NOMO-1 treated with DMSO at 0.1 percent for 48 hours (cell line): ENCODE measurements at regions not wholly inside any gene's neighbourhood (a gene's known extent, or its start where the extent isn't known, plus 50 kb on each side); places are given as distances from the start of the nearest gene placed in this dataset.

Experiments
- DNase-seq: peaks from one replicate; lab custom pipeline; 2025; ENCODE audit not compliant: unreplicated experiment; lab: John Stamatoyannopoulos, UW

DNA sequence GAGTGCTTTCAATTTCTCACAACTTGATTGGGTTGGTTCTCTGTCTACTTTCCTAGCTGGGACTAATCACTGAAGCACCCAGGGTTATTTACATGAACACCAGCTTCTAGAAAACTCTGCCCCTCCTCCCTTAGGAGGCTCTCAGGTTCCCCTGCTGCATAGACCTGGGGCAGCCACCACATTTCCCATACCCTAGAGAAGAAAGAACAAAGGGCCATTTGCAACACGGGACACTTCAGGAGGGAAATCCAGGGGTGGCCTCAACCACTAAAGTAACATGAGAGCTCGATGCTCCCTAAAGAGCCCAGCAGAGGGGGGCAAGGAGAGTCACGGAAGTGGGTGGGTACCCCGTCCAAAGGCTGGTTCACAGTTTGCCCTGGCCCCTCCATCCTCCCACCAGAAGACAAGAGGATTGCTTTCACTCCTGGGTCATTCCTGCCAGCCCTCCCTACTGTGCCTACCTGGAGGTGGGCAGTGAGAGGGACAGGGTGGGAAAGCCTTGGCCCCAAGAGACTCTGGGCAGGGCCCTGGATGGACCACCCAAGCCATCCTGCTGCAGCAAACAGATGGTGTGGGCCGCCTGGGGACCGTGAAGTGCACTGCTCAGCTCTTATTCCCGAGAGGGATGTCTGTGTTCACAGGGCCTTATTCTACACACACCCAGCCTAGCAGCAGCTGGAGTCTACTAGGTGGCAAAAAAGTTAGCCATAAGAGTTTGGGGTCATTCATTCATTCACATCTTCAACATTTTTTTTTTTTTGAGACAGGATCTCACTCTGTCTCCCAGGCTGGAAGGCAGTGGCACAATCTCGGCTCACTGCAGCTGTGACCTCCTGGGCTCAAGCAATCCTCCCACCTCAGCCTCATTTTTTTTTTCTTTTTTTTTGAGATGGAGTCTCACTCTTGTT, 392.1 kb downstream of the SOX9 start:
- DNase-seq = no peak

DNA sequence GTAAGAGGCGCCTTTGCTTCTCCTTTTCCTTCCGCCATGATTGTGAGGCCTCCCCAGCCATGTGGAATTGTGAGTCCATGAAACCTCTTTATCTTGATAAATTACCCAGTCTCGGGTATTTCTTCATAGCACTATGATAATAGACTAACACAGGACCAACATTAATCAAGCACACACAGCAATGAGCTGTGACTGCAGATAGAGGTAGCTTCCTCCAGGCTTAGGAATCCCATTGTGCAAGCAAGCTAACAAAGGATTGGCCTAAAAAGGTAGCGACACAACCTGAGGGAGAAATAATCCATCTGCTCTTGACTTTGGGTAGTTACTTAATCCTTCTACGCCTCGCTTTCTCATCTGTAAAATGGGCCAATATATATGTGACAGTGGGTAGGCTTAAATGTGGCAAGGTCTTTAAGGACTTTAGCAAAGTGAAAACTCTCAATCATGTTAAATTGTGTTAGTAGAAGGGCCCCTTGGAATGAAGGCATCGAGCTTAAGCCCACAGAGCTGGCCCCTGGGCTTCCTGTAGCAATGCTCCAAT, 393.6 kb downstream of the SOX9 start:
- no peak for DNase-seq

DNA sequence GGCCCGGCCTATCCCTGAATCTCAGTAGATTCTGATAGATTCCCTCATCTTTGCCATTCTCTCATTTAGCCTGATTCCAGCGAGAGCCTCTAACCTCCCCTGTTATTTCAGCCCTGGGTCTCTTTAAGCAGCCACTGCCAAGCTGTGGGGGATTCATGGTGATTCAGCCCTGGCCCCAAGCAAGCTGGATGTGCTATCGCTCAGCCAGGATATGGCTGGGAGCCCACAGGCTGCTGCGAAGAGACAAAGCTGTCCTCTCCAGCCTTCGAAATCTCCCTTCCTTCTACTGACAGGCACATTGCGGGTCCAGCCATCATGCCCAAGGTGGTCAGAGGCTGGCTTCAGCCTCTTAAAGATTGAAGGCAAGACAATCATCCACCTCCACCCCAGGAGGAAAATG, 394.1 kb downstream of the SOX9 start:
- no peak for DNase-seq

DNA sequence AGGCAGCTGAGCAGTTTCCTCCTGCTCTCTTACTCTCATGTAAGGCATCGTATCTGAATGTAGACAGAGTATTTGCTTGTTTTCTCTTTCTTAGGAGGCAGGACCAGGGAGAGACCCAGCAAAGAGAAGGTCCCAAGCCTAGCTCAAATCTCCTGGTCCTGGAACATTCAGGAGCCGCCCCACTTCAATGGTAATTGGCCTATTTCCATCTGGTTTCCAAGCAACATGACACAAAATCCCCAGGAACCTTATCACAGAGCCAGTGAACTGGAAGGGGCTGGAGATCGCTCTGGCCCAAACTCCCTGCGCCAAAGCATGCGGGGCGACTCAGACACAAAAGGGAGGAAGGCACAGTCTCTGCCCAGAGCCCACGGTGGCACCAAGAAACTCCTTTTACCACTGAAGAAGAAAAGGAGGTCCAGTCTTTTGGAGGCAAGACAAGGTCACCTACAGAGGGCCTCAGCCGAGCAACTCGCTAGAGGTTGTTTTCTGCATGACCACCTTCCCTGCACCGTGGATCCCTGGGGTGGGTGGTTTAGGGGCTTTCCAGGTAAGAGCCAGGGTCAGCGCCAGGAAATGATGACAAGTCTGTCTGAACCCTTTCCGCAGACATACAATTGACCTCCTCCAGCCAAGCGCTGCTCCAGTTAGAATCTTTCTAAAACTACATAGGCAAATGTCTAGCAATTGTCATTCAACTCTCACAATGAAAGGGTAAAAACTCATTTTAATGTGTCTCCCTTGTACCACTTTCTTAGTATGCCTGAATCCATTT, 394.7 kb downstream of the SOX9 start:
- no peak for DNase-seq

DNA sequence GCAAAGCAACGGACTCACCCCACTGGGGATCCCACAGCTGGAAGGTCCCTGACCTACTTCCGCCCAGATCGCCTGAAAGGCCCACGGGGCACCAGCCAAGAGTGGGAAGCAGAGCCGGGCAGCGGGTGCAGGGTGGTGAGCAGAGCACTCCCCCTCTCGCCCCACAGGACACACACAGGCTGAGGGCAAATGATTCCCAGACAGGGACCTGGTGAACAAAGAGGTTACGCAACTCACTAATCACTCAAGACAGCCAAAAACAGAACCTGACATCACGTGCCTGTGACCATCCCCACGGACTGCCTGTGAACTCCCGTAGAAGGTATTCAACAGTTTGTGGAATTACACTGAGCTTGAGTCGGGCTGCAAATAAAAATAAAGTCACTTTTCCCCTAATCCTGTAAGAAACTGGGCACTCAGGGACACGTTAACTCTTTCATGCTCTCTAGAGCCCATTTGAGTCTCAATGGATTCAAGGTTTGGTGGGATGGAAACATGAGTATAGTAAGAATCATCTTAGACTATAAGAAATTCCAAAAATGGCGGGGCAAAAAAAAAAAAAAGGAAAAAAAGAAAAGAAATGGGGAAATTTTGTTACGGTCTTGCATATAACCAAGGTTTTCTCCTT, 396.1 kb downstream of the SOX9 start:
- DNase-seq = peak; percentile 44

DNA sequence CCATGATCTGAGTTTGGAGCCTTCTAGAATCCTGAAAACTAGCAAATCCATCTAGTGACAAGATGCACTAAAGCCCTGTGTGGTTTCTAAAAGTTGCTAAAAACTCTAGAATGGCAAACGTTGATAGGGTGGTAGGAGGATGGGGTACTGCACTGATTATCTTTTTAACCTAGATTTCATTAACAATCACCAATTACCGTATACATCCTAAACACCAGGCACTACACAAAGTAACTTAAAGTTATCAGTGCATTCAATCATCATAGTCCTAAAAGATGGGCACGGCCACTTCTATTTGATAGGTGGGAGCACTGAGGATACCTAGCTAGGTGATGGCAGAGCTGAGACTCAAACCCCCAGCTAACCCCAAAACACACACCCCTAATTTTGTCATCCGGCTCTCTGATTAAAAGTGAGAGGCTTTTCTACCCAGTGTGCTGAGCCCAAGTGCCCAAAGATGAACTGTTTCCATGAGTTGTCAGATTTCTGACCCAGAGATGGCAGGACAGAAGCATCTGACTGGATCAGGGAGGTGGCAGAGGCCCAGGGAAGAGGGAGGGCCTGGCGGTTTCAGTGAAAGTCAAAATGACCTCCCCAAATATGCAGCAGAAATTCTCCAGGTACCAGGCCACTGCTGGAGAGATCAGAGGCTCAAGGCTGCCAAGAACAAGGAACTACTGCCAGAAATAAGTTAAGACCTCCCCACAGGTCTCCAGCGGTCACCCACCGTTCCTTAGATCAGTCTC, 396.8 kb downstream of the SOX9 start:
- no peak for DNase-seq

DNA sequence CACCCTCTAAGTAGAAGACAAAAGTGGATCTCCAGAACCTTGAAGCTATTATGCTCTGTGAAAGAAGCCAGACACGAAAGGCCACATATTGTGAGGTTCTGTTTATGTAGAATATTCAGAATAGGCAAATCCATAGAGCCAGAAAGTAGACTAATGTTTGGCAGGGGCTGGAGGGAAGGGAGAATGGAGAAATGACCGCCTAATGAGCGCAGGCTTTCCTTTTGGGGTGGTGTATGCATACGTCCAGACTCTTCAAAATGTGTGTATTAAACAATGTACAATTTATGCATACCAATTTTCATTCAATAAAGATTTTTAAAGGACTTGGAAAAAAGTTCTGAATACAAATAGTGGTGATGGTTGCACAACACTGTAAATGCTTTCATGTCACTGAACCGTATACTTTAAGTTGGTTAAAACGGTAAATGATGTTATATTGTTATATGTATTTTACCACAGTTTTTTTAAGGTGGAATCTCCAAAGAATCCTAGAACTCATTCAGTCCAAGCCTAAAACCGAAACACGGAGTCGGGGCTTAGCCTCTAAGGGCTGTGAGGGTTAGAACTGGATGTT, 397.4 kb downstream of the SOX9 start:
- no peak for DNase-seq

DNA sequence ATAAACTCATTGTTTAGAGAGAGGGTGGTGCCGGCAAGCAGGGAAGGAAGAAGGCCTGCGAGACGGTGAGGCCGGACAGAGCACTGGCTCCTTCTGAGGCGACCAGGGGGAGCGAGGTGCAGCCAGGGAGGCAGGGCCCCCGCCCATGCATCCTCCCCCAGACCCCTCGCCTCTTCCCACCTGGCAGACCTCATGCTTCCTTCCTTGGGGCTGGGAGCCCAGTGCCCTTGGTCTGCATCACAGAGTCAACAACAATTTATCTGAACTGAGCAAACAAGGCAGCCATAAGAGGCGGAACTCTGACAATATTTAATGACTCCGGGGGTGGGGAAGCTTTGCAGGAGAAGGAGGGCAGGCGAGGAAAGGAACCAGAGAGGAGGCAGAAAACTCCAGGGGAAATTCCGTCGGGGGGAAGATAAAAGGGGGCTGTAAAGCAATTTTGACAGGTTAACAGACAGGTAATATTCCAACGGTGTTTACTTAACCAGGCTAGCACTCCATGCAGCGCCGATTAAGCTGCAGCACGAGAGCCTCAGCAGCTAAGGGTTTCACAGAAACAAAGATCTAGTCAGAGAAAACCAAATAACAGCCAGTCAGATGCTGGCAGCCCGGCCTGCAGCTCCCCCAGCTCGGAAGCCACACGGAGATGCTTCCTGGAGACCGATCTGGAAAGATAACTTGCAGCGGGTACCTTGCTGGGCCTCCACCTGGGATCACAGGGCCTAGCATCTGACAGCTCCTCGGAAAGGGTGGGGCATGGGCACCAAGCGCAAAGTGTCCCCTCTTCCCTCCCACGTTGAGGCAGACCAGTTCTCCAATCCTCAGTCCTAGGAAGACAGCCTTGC, 398.2 kb downstream of the SOX9 start:
- DNase-seq = no peak

DNA sequence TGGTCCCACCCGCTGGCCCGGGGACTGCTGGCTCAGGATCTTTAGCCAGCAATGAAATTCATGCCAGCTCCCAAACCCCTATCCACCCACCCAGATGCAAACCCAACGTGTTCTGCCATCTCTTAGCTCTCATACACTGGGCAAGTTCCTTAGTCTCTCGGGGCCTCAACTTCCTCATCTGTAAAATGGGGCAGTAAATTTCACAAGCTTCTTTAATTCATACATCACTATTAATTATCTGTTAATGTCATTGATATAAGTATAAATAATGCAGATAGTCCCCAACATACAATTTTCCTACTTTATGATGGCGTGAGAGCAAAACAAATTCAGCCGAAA, 398.7 kb downstream of the SOX9 start:
- no peak for DNase-seq

DNA sequence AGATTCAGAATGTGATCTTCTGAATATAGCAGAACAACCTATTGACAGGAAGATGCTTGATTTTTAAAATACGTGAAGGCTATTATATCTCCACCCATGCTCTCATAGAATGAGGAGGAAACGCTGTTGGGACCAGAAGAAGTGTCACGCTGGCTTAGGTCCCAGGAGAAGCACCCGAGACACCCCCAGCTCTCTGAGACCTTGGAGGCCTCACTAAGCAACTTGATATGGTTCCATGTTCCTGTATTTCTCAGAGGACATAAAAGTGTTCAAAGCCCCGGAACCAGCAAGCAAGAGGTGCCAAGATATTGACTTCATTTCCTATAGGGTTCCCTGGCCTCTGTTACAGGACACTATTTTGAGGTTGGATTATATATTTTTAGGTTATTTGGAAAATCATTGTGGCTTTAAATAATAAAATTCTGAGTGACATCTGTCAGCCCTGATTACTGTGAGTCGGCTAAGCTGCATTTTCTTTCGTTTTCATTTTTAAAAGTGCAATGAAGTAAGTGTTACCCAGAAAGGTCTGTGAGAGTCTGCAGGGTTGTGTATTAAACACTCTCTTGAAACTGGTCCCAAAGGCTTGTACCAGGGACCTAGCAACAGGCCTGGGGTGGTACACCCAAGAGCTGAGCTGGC, 400.0 kb downstream of the SOX9 start:
- DNase-seq = no peak

DNA sequence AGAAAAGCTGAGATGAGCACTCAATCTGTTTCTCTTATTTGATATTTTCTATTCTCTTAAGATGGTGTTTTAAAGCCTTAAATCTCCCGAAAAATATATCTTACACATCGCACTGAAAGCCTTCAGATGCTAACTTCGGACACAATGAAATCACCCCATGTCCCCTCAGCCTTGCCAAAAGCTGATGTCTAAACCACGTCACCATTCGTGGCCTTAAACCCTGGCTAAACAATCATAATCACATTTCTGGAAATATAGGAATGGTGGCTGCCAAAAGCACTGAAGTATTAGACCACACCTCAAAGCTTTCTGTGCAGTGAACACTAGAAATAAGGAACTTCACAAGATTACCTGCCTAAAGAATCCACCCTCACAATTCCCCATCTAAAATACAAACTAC, 402.7 kb downstream of the SOX9 start:
- no peak for DNase-seq

DNA sequence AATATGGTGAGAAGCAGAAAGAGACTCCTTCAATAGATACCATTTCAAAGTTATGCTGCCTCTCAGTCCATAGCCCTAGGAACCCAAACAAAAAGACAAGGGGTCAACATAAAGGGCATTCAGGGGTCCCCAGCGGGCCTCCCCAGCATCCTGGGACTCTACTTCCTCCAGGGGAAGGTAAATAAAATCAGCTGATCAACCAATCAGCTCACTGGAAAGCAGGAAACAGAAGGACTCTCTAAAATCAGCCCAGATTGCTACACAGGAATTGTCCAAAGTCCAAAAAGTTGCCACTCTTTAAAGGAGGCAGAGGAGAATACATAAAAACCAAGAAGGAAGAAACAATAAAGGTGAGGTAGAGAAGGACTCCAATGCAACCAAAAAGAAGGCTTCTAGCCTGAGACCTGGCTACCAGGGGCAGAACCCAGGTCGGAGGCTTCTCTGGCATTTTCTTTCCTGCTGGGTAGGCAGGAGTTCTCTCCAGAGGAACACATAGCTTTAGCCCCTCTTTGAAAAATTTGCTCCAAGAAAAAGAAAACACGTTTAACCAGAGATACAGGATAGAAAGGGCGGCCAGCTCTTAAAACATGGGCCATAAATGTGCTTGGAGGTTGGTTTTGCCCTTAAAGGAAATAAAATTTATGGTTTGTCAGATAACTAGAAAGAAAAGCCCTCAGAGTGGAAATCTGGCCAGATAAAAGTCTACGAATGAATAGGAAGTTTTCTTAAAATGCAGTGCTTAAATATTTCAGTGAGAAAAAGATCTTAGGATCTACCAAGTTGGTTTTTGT, 404.6 kb downstream of the SOX9 start:
- DNase-seq = no peak

DNA sequence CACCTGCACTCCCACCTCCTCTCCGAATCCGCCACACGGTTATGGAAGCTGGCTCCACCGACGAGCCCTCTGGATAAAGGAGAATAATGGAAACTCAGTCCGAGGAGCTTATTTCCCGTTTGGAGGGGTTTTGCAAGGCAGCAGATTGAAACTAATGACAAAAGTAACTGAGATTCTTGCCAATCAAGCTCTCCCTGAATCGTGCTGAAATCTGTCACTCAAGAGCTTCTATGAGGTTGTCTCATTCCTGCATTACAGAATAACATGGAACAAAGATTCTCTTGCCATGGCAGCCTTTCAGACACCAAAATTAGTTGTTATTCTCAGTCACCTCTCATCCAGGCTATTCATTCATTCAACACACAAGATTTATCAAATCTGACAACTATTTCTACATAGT, 405.9 kb downstream of the SOX9 start:
- DNase-seq = no peak

DNA sequence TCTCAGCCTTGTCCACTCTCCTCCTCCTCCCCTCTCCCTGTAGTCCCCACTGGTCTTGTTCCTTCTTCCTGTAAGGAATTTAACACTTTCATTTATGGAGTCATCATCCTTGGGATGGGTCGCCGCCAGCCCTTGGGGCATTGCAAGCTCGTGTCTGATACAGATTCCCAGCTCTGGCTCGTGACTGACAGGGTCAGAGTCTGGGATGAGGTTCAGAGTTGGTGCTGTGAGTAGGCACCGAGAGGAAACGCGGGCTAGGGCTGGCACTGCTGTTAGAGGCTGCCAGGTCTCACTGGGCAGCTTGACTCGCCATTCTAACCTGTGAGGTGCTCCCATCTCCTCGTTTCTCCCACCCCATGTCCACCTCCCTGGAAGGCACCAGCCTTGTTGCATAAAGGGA, 407.0 kb downstream of the SOX9 start:
- DNase-seq = no peak

DNA sequence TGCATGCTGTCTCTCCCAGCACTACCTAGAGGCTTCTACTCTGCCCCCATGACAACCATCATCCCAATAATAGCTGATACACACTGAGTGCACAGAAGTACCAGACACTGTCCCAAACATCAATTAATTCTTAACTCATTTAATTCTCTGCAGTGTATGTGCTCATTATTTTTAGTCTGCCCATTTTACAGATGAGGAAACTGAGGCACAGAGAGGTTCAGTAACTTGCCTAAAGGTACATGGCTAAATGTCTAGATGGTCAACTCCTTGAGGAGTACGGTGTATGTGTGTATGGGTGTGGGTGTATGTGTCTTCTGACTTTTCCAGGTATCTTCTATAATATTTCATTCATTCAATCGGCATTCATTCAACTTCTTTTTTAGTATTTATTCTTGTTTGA, 407.9 kb downstream of the SOX9 start:
- DNase-seq = no peak

DNA sequence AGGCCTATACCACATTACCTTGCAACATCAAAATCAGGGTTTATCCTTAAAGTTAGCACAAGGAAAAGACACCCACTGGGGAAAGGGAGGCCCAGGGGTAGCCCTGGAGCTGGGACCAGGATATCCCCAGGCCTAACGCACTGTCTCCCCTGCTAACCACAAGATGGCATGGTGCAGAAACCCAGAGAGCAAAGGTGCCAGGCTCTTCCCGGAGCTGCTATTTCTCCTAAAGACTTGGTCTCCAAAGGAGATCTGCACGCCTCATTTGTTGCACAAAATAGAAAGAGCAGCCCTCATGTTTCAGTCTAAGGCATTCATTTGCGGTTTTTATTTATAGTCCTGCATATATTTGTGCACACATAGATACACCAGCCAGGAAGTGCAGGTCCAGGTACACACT, 408.6 kb downstream of the SOX9 start:
- DNase-seq = no peak

DNA sequence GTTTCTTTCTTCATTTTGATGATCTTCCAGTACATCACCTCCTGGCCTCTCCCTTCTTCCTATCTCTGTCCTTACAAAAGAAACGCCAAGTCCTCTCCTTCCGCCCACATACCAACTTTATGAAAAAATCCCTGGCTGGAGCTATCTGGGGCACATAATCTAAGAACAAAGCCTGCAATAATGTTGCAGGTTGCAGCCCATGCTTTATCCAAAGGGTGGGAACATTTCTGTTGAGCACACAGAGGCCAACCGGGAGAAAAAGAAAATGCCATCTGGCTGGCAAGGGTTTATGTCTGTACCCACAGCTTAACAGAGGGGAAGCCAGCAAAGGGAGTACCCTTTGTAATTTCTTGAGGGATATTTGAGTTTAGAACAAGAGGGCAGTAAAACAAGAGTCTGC, 409.6 kb downstream of the SOX9 start:
- no peak for DNase-seq

DNA sequence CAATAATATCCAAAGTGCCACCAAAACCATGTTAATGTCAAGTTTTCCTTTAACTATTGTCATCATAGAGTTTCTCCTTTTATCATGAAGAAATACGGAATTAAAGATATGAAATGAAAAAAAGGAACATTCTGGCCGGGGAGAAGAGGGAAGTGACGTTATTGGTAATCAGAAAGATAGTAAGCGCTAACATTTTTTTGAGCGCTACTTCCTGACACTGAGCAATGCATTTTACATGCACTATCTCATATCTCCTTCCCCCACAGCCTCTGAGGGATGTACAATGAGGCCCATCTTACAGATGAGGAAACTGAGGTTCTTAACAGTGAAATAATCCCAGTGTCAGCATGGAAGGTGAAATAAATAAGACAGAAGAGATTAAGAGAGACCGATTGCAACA, 410.9 kb downstream of the SOX9 start:
- DNase-seq = peak; percentile 85

DNA sequence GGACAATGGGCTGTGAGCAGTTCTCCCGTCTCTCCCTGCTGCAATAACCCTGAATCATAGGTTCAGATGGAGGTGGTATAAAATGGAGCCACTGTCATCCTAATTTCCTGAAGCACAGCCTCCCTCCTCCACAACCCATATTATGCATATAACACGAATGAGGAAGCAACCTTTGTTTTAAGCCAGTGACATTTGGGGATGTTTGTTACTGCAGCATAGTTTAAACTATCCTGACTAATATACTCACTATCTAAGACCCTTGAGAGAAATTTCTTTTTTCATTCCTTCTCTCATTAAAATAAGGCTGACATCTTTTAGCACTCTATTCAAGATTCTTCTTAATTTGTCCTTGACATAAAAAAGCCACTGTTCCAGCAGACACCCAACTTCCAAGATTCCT, 413.4 kb downstream of the SOX9 start:
- no peak for DNase-seq
